ENCODE measurements at regions not wholly inside any gene's neighbourhood (a gene's known extent, or its start where the extent isn't known, plus 50 kb on each side); places are given as distances from the start of the nearest gene placed in this dataset.

DNA sequence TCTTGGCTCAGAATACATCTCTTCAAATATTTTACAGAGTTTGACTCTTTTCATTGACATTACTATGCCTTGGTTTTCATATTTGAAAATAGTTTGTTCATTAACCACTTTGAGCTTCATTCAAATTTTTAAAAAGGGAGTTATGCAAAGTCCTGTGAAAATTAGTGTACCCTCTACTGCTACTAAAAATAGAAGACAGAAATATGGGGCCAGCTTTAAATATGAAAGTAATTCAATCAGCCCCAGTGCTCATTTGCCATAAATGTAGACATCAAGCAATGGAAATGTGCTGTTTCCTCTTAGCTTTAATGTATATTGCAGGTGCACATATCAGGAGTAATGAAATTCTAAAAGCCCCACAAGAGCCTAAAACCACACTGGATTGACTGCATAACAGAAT, 218.7 kb downstream of the SPATA18 start:
- no peak for TF ChIP-seq POLR2AphosphoS5 (IDR thresholded peaks at IDR 0.05; ENCODE audit: insufficient read depth, low read depth, low read length)
- TF ChIP-seq JUN (IDR thresholded peaks at IDR 0.05; ENCODE audit: borderline replicate concordance, insufficient read depth, insufficient read length, low read depth), result no peak
- TF ChIP-seq, protein P1, sequence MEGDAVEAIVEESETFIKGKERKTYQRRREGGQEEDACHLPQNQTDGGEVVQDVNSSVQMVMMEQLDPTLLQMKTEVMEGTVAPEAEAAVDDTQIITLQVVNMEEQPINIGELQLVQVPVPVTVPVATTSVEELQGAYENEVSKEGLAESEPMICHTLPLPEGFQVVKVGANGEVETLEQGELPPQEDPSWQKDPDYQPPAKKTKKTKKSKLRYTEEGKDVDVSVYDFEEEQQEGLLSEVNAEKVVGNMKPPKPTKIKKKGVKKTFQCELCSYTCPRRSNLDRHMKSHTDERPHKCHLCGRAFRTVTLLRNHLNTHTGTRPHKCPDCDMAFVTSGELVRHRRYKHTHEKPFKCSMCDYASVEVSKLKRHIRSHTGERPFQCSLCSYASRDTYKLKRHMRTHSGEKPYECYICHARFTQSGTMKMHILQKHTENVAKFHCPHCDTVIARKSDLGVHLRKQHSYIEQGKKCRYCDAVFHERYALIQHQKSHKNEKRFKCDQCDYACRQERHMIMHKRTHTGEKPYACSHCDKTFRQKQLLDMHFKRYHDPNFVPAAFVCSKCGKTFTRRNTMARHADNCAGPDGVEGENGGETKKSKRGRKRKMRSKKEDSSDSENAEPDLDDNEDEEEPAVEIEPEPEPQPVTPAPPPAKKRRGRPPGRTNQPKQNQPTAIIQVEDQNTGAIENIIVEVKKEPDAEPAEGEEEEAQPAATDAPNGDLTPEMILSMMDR (IDR thresholded peaks at IDR 0.05; ENCODE audit: extremely low read depth in 1 of 2, insufficient read depth in 1 of 2, low read depth in 1 of 2, low read length in 2 of 2), result no peak
- TF ChIP-seq EZH2 (IDR thresholded peaks at IDR 0.05; ENCODE audit: borderline replicate concordance, low read depth, low read length, severe bottlenecking), result no peak
- no peak for TF ChIP-seq FOS (IDR thresholded peaks at IDR 0.05; ENCODE audit: borderline replicate concordance, insufficient read depth, low read length)
- no peak for TF ChIP-seq POLR2A (IDR thresholded peaks at IDR 0.05; ENCODE audit: low read depth, low read length)
